Mammary epithelial cell (primary cell): ENCODE measurements at regions not wholly inside any gene's neighbourhood (a gene's known extent, or its start where the extent isn't known, plus 50 kb on each side); places are given as distances from the start of the nearest gene placed in this dataset.

ENCODE experiments used
- CTCF ChIP-seq, 2 donors: IDR thresholded peaks in 1 of 2; conservative IDR thresholded peaks in 1 of 2; 2 replicates each; pipeline ENCODE4 v1.5.1; 2011 to 2012; ENCODE audit warnings: inconsistent platforms in 2 of 2, low read length in 2 of 2, mild to moderate bottlenecking in 2 of 2, control low read depth in 1 of 2, low read depth in 1 of 2; ENCODE audit not compliant: insufficient read depth in 1 of 2; ENCODE audit errors: extremely low read depth in 1 of 2
- EZH2 ChIP-seq: IDR thresholded peaks from 2 replicates; pipeline ENCODE4 v1.6.1; 2012; ENCODE audit warnings: low read length, inconsistent platforms, borderline replicate concordance

GRCh38 chr5:124207118-124207517 lies 539.3 kb downstream of the ZNF608 start:
- TF ChIP-seq CTCF (conservative IDR thresholded peaks at IDR 0.05 in 1 of 2, IDR thresholded peaks at IDR 0.05 in 1 of 2; ENCODE audit: extremely low read depth in 1 of 2, insufficient read depth in 1 of 2, low read depth in 1 of 2, low read length in 2 of 2) (no peak), EZH2 (no peak)
